Gastrocnemius medialis (tissue), 4 donors: ENCODE measurements at regions not wholly inside any gene's neighbourhood (a gene's known extent, or its start where the extent isn't known, plus 50 kb on each side); places are given as distances from the start of the nearest gene placed in this dataset.

ENCODE experiments used
- POLR2A ChIP-seq, 2 donors: fragments of 450-650 bp; IDR thresholded peaks; one replicate each; pipeline ENCODE4 v1.6.1; 2017; ENCODE audit warnings: antibody characterized with exemption in 2 of 2, mild to moderate bottlenecking in 2 of 2, moderate library complexity in 2 of 2
- TF ChIP-seq, protein P1 (sequence below), 5 experiments: fragments of 450-650 bp in 3 of 5; fragments of 200-600 bp in 2 of 5; sonication (generic) in 2 of 5; IDR thresholded peaks in 4 of 5; conservative IDR thresholded peaks in 1 of 5; 1 replicate in 4 of 5; 2 replicates in 1 of 5; pipeline ENCODE4 v1.5.1; 2016 to 2019; ENCODE audit warnings: antibody characterized with exemption in 5 of 5, mild to moderate bottlenecking in 3 of 5, moderate library complexity in 3 of 5

DNA sequence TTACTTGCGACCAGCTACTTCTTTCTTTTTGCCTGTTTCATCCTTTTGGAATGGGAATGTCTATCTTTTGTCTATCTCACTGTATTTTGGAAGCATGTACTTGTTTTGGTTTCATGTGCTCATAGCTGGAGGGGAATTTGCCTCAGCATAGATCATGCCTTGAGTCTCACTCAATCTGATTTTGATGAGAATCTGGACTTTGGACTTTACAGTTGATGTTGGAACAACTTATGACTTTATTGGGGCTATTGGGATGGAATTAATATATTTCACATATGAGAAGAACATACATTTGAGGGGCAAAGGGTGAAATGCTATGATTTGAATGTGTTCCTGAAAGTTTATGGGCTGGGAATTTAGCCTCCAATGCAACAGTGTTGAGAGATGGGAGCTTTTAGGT, 206.2 kb upstream of the DDI1 start:
- TF ChIP-seq, protein P1, sequence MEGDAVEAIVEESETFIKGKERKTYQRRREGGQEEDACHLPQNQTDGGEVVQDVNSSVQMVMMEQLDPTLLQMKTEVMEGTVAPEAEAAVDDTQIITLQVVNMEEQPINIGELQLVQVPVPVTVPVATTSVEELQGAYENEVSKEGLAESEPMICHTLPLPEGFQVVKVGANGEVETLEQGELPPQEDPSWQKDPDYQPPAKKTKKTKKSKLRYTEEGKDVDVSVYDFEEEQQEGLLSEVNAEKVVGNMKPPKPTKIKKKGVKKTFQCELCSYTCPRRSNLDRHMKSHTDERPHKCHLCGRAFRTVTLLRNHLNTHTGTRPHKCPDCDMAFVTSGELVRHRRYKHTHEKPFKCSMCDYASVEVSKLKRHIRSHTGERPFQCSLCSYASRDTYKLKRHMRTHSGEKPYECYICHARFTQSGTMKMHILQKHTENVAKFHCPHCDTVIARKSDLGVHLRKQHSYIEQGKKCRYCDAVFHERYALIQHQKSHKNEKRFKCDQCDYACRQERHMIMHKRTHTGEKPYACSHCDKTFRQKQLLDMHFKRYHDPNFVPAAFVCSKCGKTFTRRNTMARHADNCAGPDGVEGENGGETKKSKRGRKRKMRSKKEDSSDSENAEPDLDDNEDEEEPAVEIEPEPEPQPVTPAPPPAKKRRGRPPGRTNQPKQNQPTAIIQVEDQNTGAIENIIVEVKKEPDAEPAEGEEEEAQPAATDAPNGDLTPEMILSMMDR (IDR thresholded peaks at IDR 0.05 in 4 of 5, conservative IDR thresholded peaks at IDR 0.05 in 1 of 5): no peak
- TF ChIP-seq POLR2A (IDR thresholded peaks at IDR 0.05): no peak
